ENCODE measurements at regions not wholly inside any gene's neighbourhood (a gene's known extent, or its start where the extent isn't known, plus 50 kb on each side); places are given as distances from the start of the nearest gene placed in this dataset.

DNA sequence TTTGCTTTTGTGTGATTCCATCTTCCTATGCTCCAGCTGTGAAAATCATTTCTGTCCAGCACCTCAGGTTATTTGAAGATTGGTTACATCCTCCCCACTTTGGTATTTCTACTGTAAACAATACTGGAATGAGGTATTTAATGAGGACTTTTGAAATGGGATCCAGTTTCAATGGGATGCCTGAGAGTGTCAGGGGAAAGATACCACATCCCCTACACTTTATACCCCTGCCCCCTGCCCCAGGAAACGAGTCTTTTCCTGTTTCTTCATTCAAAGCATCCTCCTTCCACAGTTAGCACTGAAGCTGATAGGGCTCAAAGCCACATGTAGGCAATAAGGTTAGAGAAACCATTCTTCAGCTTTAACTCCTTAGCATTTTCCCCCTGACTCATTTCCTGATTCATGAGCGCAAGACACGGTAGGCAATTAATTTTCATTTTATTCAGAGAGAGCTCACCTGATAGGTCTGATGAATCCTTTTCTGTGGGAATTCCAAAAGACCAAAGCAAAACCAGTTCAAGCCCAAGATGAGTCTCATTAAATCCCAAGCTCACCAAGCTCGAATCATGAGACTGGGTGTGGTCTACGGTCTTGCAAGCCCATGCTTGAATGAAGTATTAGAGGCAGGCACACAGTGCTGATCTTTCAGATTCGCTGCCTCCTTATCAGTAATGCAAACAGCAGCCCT, 143.6 kb upstream of the CRY1 start:
- TF ChIP-seq EGR1 (IDR thresholded peaks at IDR 0.05) (no peak), NFIC (IDR thresholded peaks at IDR 0.05) (no peak), FOXM1 (IDR thresholded peaks at IDR 0.05; ENCODE audit: borderline replicate concordance, low read depth) (no peak), TEAD4 (IDR thresholded peaks at IDR 0.05) (no peak), TCF12 (IDR thresholded peaks at IDR 0.05; ENCODE audit: low read depth) (no peak), RAD21 (IDR thresholded peaks at IDR 0.05; ENCODE audit: low read depth) (no peak), TAF1 (IDR thresholded peaks at IDR 0.05; ENCODE audit: low read depth) (no peak), CEBPB (IDR thresholded peaks at IDR 0.05) (no peak), ZBTB7A (IDR thresholded peaks at IDR 0.05; ENCODE audit: low read depth) (no peak), EP300 (IDR thresholded peaks at IDR 0.05; ENCODE audit: borderline replicate concordance) (no peak), YY1 (IDR thresholded peaks at IDR 0.05; ENCODE audit: low read depth) (no peak), CREB1 (IDR thresholded peaks at IDR 0.05; ENCODE audit: low read depth) (no peak)
- TF ChIP-seq, protein P1, sequence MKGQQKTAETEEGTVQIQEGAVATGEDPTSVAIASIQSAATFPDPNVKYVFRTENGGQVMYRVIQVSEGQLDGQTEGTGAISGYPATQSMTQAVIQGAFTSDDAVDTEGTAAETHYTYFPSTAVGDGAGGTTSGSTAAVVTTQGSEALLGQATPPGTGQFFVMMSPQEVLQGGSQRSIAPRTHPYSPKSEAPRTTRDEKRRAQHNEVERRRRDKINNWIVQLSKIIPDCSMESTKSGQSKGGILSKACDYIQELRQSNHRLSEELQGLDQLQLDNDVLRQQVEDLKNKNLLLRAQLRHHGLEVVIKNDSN (IDR thresholded peaks at IDR 0.05) = no peak
- TF ChIP-seq, protein P2, sequence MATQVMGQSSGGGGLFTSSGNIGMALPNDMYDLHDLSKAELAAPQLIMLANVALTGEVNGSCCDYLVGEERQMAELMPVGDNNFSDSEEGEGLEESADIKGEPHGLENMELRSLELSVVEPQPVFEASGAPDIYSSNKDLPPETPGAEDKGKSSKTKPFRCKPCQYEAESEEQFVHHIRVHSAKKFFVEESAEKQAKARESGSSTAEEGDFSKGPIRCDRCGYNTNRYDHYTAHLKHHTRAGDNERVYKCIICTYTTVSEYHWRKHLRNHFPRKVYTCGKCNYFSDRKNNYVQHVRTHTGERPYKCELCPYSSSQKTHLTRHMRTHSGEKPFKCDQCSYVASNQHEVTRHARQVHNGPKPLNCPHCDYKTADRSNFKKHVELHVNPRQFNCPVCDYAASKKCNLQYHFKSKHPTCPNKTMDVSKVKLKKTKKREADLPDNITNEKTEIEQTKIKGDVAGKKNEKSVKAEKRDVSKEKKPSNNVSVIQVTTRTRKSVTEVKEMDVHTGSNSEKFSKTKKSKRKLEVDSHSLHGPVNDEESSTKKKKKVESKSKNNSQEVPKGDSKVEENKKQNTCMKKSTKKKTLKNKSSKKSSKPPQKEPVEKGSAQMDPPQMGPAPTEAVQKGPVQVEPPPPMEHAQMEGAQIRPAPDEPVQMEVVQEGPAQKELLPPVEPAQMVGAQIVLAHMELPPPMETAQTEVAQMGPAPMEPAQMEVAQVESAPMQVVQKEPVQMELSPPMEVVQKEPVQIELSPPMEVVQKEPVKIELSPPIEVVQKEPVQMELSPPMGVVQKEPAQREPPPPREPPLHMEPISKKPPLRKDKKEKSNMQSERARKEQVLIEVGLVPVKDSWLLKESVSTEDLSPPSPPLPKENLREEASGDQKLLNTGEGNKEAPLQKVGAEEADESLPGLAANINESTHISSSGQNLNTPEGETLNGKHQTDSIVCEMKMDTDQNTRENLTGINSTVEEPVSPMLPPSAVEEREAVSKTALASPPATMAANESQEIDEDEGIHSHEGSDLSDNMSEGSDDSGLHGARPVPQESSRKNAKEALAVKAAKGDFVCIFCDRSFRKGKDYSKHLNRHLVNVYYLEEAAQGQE (IDR thresholded peaks at IDR 0.05; ENCODE audit: low read depth) = no peak
- TF ChIP-seq, protein P3, sequence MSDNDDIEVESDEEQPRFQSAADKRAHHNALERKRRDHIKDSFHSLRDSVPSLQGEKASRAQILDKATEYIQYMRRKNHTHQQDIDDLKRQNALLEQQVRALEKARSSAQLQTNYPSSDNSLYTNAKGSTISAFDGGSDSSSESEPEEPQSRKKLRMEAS (IDR thresholded peaks at IDR 0.05) = no peak

DNA sequence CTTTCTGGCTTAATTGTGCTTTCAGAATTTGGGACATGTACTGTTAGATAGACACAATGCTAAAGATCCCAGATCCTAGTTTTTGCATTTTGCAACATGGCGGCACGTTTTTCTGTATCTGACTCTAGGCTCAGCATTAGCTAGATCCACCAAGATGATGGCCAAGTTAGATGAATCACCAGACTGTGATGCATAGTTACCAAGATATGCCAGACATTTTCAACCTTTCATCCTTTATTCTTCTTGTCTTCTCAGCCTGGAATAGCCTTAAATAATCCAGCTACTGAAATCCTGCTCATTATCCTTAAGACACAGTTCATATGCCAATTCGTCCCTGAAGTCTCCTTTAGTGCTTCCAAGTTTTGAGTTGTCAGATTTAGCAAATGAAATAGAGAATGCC, 144.9 kb upstream of the CRY1 start:
- TF ChIP-seq NFIC (IDR thresholded peaks at IDR 0.05) = no peak
- no peak for TF ChIP-seq TCF12 (IDR thresholded peaks at IDR 0.05; ENCODE audit: low read depth)
- TF ChIP-seq FOXM1 (IDR thresholded peaks at IDR 0.05; ENCODE audit: borderline replicate concordance, low read depth) = no peak
- TF ChIP-seq, protein P2 (IDR thresholded peaks at IDR 0.05; ENCODE audit: low read depth) = no peak
- no peak for TF ChIP-seq CEBPB (IDR thresholded peaks at IDR 0.05)
- no peak for TF ChIP-seq YY1 (IDR thresholded peaks at IDR 0.05; ENCODE audit: low read depth)
- TF ChIP-seq TEAD4 (IDR thresholded peaks at IDR 0.05) = no peak
- TF ChIP-seq EGR1 (IDR thresholded peaks at IDR 0.05) = no peak

DNA sequence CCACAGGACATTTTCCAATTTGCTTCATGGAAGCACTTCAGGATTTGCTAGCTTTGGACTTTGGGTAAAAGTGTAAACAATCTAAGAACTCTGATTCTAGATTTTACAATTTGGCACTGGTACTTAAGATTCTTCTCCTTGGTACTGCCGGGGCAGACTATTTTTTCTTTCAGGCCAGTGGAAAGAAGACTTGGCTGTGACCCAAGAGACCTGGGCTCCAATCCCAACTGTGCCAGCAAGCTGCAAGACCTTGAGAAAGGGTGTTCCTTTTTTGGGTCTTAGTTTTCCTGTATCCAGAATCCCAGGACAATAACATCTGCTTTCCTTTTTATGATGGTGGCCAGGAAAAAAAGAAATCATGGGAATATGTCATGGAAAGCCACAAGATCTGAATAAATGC, 148.1 kb upstream of the CRY1 start:
- TF ChIP-seq YY1 (IDR thresholded peaks at IDR 0.05; ENCODE audit: low read depth) (no peak), RAD21 (IDR thresholded peaks at IDR 0.05; ENCODE audit: low read depth) (no peak), NFIC (IDR thresholded peaks at IDR 0.05) (no peak), FOXM1 (IDR thresholded peaks at IDR 0.05; ENCODE audit: borderline replicate concordance, low read depth) (no peak), TEAD4 (IDR thresholded peaks at IDR 0.05) (no peak), CREB1 (IDR thresholded peaks at IDR 0.05; ENCODE audit: low read depth) (no peak), CEBPB (IDR thresholded peaks at IDR 0.05) (no peak), EP300 (IDR thresholded peaks at IDR 0.05; ENCODE audit: borderline replicate concordance) (no peak), EGR1 (IDR thresholded peaks at IDR 0.05) (no peak), ZBTB7A (IDR thresholded peaks at IDR 0.05; ENCODE audit: low read depth) (no peak)
- TF ChIP-seq, protein P3 (IDR thresholded peaks at IDR 0.05) = no peak
- TF ChIP-seq, protein P1 (IDR thresholded peaks at IDR 0.05) = no peak
- TF ChIP-seq, protein P2 (IDR thresholded peaks at IDR 0.05; ENCODE audit: low read depth) = no peak

DNA sequence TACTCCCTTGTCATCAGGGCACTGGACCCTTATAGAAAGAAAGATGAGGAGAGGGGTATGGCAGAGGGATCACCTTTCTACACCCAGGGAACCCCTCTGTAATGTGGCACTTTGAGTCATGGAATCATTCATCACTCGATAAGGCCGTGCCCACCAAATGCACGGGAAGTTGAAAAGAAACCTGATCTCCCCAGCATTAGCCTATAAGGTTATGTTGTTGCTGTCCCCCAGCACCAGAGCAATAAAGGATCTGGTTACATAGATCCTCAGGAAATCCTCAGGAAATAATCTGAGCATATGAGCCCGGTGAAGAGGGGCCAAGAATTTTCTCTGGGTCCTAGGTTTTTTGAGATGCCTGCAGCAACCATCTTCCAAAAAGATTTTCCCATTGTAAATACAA, 148.8 kb upstream of the CRY1 start:
- TF ChIP-seq ZBTB7A (IDR thresholded peaks at IDR 0.05; ENCODE audit: low read depth) (no peak), EP300 (IDR thresholded peaks at IDR 0.05; ENCODE audit: borderline replicate concordance) (no peak), RAD21 (IDR thresholded peaks at IDR 0.05; ENCODE audit: low read depth) (no peak), TEAD4 (IDR thresholded peaks at IDR 0.05) (no peak), YY1 (IDR thresholded peaks at IDR 0.05; ENCODE audit: low read depth) (no peak), FOXM1 (IDR thresholded peaks at IDR 0.05; ENCODE audit: borderline replicate concordance, low read depth) (no peak)
- TF ChIP-seq, protein P1 (IDR thresholded peaks at IDR 0.05) = no peak
- TF ChIP-seq, protein P3 (IDR thresholded peaks at IDR 0.05) = no peak

Data from Ishikawa (cell line).